ENCODE measurements at regions not wholly inside any gene's neighbourhood (a gene's known extent, or its start where the extent isn't known, plus 50 kb on each side); places are given as distances from the start of the nearest gene placed in this dataset.

DNA sequence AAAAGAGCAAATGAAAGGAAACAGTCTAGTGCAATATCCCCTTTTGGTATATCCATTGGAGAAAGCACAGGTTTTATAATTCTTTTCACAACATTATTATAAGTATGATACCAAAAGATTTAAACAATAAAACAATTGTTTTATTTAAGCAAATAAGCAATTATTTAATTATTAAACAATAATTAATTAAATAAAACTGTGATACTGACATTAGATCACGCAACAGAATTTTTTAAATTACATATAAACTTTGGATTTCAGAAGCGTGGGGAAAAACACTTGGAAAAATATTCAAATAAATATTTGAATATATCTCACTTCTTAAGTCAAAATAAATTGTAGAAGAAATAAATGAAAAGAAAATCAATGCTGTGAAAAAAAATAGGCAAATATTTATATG is 76.2 kb upstream of the STXBP5 start:
- TF ChIP-seq, protein P1, sequence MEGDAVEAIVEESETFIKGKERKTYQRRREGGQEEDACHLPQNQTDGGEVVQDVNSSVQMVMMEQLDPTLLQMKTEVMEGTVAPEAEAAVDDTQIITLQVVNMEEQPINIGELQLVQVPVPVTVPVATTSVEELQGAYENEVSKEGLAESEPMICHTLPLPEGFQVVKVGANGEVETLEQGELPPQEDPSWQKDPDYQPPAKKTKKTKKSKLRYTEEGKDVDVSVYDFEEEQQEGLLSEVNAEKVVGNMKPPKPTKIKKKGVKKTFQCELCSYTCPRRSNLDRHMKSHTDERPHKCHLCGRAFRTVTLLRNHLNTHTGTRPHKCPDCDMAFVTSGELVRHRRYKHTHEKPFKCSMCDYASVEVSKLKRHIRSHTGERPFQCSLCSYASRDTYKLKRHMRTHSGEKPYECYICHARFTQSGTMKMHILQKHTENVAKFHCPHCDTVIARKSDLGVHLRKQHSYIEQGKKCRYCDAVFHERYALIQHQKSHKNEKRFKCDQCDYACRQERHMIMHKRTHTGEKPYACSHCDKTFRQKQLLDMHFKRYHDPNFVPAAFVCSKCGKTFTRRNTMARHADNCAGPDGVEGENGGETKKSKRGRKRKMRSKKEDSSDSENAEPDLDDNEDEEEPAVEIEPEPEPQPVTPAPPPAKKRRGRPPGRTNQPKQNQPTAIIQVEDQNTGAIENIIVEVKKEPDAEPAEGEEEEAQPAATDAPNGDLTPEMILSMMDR (IDR thresholded peaks at IDR 0.05; ENCODE audit: low read depth, low read length): no peak
- TF ChIP-seq MYC (IDR thresholded peaks at IDR 0.05; ENCODE audit: low read depth, low read length) (no peak), POLR2A (IDR thresholded peaks at IDR 0.05; ENCODE audit: extremely low read depth, insufficient read length) (no peak)
- TF ChIP-seq, protein P2, sequence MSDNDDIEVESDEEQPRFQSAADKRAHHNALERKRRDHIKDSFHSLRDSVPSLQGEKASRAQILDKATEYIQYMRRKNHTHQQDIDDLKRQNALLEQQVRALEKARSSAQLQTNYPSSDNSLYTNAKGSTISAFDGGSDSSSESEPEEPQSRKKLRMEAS (IDR thresholded peaks at IDR 0.05; ENCODE audit: low read depth, low read length): no peak
